Type B pancreatic cell (in vitro differentiated cells): ENCODE measurements at regions not wholly inside any gene's neighbourhood (a gene's known extent, or its start where the extent isn't known, plus 50 kb on each side); places are given as distances from the start of the nearest gene placed in this dataset.
A peak's percentile ranks its signal among the peaks of the same experiment; 100 is the strongest.
"Not testable (repeated sequence)": the region's sequence is repeated elsewhere in the genome, so short reads cannot be mapped to it uniquely, and the experiment has no call there.

Experiments used
- DNase-seq: peaks from one replicate; pipeline ENCODE4 v3.0.0; 2021; ENCODE audit warnings: mixed read lengths; ENCODE audit not compliant: unreplicated experiment; ENCODE audit errors: extremely low spot score
- H3K27ac Mint-ChIP-seq: 2 replicates; pipeline ENCODE4 v1.8.0; 2021; ENCODE audit warnings: mild to moderate bottlenecking, mixed read lengths
- H3K27me3 Mint-ChIP-seq: 2 replicates; pipeline ENCODE4 v1.8.0; 2021; ENCODE audit warnings: mixed read lengths
- H3K36me3 Mint-ChIP-seq: 2 replicates; pipeline ENCODE4 v1.8.0; 2021; ENCODE audit warnings: mixed read lengths
- H3K4me1 Mint-ChIP-seq: one replicate; pipeline ENCODE4 v1.8.0; 2021; ENCODE audit warnings: mixed read lengths; ENCODE audit not compliant: unreplicated experiment
- H3K4me3 Mint-ChIP-seq: 2 replicates; pipeline ENCODE4 v1.8.0; 2021; ENCODE audit warnings: mild to moderate bottlenecking, mixed read lengths
- H3K9me3 Mint-ChIP-seq: 2 replicates; pipeline ENCODE4 v1.8.0; 2021; ENCODE audit warnings: mixed read lengths
- TF ChIP-seq, protein P1 (sequence below): fragments of 200-600 bp; sonication (generic); conservative IDR thresholded peaks from 2 replicates; pipeline ENCODE4 v1.5.0; 2021; ENCODE audit warnings: antibody characterized with exemption, mild to moderate bottlenecking

DNA sequence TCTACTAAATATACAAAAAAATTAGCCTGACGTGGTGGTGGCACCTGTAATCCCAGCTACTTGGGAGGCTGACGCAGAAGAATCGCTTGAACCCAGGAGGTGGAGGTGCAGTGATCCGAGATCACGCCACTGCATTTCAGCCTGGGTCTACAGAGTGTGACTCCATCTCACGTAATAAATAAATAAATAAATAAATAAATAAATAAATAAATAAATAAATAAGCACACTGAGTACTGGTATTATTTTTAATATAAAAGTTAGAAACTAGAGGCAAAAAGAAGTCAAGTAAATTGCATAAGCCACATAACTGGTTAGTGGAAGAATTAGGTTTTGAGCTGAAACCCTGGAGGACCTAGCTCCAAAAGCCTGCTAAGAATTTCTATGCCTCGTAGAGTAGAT lies 1262.7 kb upstream of the PABPC4L start:
- Mint-ChIP-seq H3K27ac (no peak overlapping the region), H3K4me1 (peaks cover 6% of the 10 kb centered on the region), H3K27me3 (no peaks in the 10 kb centered on the region), H3K9me3 (no peaks in the 10 kb centered on the region), H3K4me3 (no peak overlapping the region), H3K36me3 (no peaks in the 10 kb centered on the region)
- TF ChIP-seq, protein P1, sequence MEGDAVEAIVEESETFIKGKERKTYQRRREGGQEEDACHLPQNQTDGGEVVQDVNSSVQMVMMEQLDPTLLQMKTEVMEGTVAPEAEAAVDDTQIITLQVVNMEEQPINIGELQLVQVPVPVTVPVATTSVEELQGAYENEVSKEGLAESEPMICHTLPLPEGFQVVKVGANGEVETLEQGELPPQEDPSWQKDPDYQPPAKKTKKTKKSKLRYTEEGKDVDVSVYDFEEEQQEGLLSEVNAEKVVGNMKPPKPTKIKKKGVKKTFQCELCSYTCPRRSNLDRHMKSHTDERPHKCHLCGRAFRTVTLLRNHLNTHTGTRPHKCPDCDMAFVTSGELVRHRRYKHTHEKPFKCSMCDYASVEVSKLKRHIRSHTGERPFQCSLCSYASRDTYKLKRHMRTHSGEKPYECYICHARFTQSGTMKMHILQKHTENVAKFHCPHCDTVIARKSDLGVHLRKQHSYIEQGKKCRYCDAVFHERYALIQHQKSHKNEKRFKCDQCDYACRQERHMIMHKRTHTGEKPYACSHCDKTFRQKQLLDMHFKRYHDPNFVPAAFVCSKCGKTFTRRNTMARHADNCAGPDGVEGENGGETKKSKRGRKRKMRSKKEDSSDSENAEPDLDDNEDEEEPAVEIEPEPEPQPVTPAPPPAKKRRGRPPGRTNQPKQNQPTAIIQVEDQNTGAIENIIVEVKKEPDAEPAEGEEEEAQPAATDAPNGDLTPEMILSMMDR: no peak
- no peak for DNase-seq

- H3K9me3 Mint-ChIP-seq, DNase-seq, H3K4me1 Mint-ChIP-seq, H3K4me3 Mint-ChIP-seq, H3K27ac Mint-ChIP-seq, H3K27me3 Mint-ChIP-seq, H3K36me3 Mint-ChIP-seq: not testable (repeated sequence)
Observed at GRCh38 chr4:135447598-135447997, 1246.0 kb upstream of the PABPC4L start.

DNA sequence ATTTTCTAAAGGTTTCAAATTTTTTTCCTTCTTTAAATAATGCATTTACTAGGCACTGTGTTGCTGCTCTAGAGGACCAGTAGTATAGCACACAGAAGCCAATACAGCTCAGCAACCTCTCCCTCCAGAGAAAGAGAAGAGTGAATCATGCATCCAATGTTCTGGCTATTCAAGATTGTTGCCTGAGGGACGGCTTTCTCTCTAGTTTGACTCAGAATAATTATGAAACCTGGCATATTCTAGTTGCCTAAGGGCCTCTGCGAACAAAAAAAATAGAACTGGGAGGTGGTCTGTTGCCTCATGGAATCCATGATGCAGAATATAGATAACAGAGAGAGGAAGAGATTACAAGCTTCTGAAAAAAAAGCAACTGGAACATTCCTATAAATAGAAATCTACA lies 1233.3 kb upstream of the PABPC4L start:
- no peaks in the 10 kb centered on the region for H3K4me1 Mint-ChIP-seq
- no peak overlapping the region for H3K4me3 Mint-ChIP-seq
- no peak overlapping the region for H3K27ac Mint-ChIP-seq
- H3K36me3 Mint-ChIP-seq: no peaks in the 10 kb centered on the region
- H3K9me3 Mint-ChIP-seq: peaks cover 12% of the 10 kb centered on the region
- TF ChIP-seq, protein P1: no peak
- DNase-seq: no peak
- H3K27me3 Mint-ChIP-seq: no peaks in the 10 kb centered on the region

- Mint-ChIP-seq H3K9me3 (no peaks in the 10 kb centered on the region), H3K4me1 (no peaks in the 10 kb centered on the region), H3K4me3 (no peak overlapping the region), H3K27me3 (no peaks in the 10 kb centered on the region), H3K27ac (no peak overlapping the region), H3K36me3 (no peaks in the 10 kb centered on the region)
- TF ChIP-seq, protein P1: no peak
- no peak for DNase-seq
Observed at GRCh38 chr4:135429528-135429927, 1227.9 kb upstream of the PABPC4L start.

DNA sequence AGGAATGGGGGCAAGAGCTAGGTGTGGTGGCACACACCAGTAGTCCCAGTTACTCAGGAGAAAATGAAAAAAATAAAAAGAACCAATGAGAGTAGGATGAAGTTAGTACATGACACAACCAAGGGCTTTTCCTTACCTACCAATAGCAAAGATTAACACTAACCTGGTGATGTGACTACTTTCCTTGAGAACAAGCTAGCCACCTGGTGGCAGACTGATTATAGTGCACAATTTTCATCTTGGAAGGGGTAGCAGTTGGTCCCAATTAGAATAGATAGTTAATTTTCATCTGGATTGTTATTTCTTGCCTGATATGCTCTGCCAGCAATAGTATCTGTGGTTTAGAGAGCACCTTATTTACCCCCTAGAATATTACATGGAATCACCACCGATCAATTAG lies 1216.8 kb upstream of the PABPC4L start:
- Mint-ChIP-seq H3K27me3 (no peaks in the 10 kb centered on the region), H3K4me1 (no peaks in the 10 kb centered on the region), H3K4me3 (no peak overlapping the region), H3K9me3 (no peaks in the 10 kb centered on the region), H3K27ac (no peak overlapping the region), H3K36me3 (no peaks in the 10 kb centered on the region)
- DNase-seq: no peak
- TF ChIP-seq, protein P1: peak; percentile 62

DNA sequence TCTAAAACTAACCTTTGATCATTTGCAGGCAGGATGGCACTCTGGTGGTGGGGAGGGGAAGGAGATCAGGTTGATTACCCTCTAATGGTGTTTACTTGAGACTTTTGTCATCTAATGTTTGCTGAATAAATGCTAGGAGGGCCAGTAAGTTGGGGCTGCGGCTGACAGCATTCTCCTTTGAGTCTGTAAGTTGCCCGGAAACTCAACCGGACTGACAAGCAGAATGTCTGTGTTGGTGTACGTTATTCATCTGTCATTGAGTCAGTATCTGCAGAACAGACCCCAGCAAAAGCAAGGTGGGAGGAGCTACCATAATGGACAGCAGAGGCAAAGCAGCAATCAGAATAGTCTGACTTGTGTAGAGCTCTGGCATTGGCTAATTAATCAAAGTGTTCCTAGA lies 1210.6 kb upstream of the PABPC4L start:
- no peaks in the 10 kb centered on the region for H3K4me1 Mint-ChIP-seq
- TF ChIP-seq, protein P1: no peak
- no peaks in the 10 kb centered on the region for H3K9me3 Mint-ChIP-seq
- no peak overlapping the region for H3K27ac Mint-ChIP-seq
- no peaks in the 10 kb centered on the region for H3K27me3 Mint-ChIP-seq
- DNase-seq: no peak
- no peak overlapping the region for H3K4me3 Mint-ChIP-seq
- H3K36me3 Mint-ChIP-seq: no peaks in the 10 kb centered on the region
